Cardiac septum (tissue), 1 donor: ENCODE measurements at regions not wholly inside any gene's neighbourhood (a gene's known extent, or its start where the extent isn't known, plus 50 kb on each side); places are given as distances from the start of the nearest gene placed in this dataset.

Experiments
- DNase-seq: peaks from one replicate; pipeline ENCODE4 v3.0.0-alpha.2; 2020; ENCODE audit warnings: low spot score
- intact Hi-C: fragments of 100-400 bp; cut with DNase I; formaldehyde crosslinking; loops from one replicate; pipeline ENCODE4 v1.14.0; 2022
- donor health status: DM: no; HTN: no; CAD: no.

DNA sequence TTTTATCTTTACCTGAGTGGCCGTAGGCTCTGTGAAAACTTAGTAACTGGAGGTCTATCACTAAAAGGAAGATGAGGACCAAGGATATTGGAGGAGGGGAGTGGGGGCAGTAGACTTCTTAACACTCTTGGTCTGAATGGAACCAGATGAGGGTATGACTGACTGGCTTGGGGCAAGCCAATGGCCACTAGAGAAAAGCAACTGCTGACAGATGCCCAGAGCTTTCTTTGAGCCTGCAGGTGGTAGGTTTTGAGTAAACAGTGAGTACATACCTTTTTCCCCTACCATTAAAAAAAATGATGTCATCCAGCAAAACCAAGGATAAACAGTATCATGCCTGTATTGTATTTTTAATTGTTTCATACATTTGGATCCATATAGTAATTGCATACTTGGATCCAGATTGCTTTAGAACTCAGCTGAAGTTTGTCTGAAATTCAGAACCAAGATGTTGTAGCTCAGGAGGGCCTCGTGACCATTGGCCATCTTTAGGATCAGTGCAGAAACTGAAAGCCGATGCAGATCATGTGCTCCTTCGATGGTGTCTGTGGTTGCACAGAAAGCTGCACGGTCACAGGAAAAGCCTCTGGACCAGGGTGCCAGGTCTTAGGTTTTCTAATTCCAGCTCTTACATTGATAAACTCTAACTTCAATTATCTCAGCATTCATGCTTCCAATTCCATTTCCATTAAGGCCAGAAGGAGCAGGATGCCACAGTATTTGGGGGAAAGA lies 131.0 kb downstream of the PDGFRA start:
- DNase-seq, result no peak
- intact Hi-C loops, result no loop called here

DNA sequence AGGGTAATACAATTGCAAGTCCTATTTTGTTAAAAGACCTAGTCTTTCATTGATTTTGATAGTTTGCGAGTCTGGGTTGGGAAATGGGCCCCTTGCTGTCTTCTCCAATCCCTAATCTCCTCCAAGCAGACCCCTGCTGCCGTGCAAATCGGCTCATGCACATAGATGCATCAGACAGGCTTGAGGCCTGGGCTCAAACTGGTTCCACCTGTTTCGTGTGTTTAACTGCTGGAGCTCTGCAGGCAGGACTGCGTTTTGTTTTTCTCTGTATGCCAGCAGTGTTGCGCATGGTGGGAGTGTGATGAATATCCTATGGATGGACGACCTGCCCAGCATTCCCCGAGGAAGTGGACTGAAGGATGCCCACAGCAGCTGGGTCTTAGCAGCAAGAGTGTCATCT lies 133.9 kb downstream of the PDGFRA start:
- intact Hi-C loops, result no loop called here
- no peak for DNase-seq

DNA sequence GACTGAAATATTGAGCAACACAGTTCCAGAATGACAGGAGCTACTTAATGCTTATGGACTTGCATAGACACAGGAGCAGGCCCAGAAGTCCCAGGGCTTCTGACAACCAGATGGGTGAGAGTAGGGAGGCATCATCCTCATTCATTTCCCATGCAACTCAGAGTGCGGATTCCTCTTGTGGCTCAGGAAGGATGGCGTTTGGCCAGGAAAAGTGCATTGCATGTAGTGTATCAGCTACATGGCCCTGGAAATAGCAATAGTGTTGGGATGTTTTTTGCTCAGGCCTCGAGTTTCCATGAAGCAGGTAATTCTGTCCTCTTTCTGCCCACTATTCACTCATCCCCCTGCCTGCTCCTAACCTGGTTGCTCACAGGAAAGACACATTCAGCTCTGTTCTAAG lies 136.6 kb downstream of the PDGFRA start:
- intact Hi-C loops, result no loop called here
- DNase-seq, result no peak

DNA sequence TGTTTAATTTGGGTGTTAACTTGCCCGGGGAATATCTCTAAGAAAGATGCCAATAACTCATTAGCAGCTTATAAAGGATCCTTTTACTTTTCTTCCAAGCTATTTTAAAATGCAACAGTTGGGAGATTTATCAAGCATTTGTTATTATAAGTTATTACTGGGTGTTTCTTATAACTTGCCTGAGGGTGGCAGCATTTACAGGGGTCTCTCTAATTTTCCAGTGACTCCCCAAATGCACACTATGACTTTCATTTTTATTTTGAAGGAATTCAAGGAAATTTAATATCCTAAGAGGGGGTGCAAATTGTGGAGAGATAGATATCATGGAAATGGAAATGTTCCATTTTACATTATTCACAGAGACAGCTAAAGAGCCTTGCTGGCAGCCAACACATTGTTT lies 138.0 kb downstream of the PDGFRA start:
- DNase-seq, result no peak
- intact Hi-C loops, result no loop called here

DNA sequence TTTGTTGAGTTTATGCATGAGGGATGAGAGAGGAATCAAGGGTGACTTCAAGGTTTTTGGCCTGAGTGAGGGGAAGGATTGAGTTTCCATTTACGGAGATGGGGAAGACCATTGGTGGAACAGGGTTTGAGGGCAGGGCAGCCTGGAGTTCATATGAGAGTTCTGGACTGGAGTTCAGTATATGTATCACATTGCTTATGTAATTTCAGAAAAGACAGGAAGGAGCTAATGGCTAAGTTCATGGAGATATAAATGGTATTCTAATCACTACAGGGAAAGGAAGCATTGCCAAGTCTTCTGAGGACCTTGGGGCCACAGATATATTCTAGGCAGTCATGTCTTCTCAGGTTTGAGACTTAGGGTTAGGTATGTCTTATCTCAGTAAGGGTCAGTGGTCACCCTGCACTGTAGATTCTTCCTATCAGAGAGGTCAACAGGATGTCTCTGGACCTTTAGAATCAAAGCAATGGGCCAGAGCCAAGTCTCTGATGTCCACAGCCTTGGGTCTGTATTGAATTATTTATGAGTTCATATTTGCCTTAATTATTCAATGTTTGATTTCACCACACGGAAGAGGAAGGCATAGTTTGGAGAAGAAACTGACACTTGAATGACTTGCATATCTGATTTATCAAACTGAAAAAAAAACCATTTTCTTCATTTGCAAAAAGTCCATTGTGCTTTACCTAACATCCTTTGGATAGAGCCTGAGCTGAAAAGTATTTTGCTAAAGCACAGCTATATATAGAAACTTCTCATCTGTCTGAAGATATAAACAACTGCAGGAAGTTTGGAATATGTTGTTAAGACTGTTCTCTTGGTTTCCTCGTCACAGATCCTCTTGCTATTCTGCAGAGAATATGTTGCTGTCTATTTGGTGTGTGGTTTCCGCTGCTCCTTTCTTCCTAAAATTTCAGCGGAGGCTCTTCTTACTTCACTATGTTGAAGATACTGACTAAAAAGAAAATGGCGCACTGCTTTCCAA lies 139.5 kb downstream of the PDGFRA start:
- DNase-seq, result no peak
- intact Hi-C loops, result no loop called here

DNA sequence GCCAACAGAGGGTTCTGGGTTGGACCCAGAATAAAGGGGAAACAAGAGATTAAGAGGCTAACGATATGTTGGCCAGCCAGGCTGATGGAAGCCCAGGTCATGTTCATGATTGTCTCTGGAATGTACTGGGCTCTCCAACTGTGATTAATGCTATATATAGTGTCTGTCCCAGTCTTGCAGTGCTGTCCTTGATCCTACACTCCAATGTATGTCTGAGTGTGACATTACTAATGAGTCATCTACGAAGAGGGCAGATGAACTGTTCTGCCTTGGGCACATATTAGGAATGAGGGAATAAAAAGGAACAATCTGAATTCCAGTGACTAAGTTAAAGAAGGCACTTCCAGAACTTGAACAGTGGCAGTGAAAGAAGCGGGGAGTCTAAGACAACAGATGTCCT lies 142.1 kb downstream of the PDGFRA start:
- DNase-seq, result no peak
- intact Hi-C loops, result no loop called here

DNA sequence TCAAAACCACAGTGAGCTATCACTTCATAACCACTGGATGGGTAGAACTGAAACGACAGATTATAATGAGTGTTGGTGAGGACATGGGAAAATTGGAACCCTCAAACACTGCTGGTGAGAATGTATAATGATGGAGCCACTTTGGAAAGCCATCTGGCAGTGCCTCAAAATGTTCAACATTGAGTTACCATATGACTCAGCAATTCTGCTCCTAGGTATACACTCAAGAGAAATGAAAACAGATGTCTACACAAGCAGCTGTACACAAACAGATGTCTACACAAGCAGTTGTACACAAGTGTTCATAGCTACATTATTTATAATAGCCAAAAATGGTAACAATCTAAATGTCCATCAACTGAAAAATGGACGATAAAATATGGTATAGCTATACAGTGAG lies 143.9 kb downstream of the PDGFRA start:
- intact Hi-C loops, result no loop called here
- DNase-seq, result no peak

DNA sequence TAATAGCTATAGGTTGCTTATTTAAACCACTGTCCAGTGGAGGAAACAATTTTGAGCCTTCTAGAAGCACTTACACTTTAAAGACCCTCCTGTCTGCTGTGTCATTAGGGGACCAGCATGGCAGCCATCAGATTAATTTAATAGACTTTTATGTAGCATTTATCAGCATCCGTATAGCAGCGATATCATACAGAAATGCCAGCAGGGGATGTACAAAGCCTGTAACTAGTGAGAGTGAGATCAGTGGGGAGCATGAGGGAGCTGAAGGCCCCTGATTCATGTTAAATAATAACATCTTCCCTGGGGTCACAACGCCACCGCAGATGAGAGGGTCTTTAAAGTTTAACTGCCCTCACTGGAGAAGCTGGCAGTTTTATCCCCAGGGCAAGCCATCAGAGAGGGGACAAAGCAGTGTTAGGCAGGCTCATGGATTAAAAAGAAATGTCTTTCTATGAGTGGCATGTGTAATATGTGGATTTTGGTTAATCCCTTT lies 144.7 kb downstream of the PDGFRA start:
- no peak for DNase-seq
- intact Hi-C loops, result no loop called here

DNA sequence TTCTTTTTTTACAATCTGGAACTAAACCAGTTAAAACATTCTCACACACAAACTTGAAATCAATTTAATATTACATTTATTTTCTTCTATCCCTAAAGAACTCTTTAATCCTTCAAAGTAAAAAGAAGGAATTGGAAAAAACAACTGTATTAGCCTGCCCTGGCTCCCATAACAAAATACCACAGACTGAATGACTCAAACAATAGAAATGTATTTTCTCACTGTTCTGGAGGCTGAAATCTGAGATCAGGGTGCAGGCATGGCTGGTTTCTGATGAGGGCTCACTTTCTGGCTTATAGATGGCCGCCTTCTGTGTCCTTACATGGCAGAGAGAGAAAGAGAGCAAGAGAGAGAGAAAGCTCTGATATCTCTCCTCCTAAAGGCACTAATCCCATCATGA lies 149.4 kb downstream of the PDGFRA start:
- DNase-seq, result no peak
- intact Hi-C loops, result no loop called here

DNA sequence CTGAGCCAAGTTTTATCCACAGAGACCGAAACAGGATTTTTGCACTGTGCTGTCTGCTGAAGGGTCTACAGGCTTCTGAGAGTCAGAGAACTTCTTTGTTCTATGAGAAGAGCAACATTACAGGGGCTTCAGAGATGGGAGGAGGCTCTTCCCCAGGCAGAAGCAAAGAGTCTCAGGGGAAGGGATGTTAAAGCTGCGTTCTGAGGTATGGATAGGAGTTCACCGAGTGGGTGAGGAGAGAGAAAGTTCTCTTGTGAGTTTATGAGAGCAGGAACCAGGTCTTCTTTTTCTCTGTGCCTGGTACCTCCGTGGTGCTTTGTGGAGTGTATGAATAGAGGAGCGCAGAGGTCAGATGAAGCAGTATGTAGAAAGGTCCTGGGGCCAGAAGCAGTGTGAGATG lies 155.1 kb downstream of the PDGFRA start:
- no peak for DNase-seq
- intact Hi-C loops, result loop anchor here (2.0 to 5.0 kb wide), 2 partner anchors 48 to 57 kb away; no protein-coding TSS in a partner anchor

DNA sequence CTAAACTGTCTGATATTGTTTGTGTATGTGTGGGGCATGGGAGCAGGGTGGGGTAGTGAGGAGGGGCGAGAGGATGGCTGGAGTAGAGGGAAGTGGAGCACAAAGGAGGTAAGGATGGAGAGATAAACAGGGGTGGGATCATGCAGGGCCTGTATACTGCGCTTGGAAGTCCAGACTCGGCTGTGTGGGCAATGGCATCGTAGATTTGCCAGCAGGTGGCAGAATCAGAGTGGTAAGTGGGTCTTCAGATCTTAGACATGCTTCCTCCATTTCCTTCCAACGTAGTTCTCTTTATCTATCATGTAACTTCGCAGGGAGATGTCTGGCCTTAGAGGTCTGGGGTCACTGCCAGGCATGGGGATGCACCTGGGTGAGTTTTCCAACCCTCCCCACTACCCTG lies 155.5 kb downstream of the PDGFRA start:
- intact Hi-C loops, result loop anchor here (2.0 to 5.0 kb wide), 2 partner anchors 48 to 56 kb away; no protein-coding TSS in a partner anchor
- DNase-seq, result no peak

DNA sequence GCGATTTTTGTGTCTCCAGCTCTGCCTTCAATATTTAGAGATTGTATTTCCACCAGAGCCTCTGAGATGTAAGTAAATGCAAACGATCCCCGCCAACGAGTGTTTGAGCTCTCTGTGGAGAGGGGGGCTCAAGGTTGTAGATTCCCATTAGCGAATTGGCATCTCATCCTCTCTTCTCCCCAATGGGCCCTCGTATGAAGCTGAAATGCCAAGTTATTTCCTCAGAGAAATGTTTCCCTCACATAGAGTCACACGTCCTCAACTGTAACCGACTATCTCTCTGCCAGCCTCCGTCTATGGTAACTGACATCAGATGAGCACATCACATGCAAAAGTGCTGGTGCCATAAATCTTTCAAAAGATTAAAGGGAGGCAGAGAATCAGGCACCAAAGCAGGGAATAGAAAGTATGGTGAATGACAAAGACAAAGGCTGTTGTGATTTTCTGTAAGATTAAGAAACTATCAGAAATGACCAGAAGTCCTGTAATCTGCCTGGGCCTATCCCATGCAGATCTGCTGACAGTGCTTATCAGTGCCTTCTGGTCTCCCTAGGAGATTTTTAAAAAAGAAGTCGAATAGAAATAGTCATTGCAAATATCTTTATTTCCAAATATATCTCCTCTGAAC lies 157.1 kb downstream of the PDGFRA start:
- DNase-seq, result no peak
- intact Hi-C loops, result no loop called here

DNA sequence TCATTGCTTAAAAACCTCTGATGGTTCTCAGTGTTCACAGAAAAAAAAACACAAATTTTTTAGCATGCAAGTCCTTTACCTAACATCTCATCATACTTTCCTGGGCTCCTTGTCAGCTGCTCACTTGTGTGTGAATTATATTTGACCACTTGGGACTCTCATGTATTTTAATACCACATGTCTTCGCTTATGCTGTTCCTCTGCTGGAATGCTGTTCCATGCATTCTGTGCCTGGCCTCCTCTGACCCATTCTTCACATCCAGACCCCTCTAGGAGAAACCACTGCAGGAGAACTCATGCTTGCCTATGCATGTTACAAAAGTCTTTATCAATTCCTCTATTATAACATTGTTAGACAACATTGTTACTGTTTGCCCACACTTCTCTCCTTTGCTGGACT lies 157.6 kb downstream of the PDGFRA start:
- no peak for DNase-seq
- intact Hi-C loops, result no loop called here

DNA sequence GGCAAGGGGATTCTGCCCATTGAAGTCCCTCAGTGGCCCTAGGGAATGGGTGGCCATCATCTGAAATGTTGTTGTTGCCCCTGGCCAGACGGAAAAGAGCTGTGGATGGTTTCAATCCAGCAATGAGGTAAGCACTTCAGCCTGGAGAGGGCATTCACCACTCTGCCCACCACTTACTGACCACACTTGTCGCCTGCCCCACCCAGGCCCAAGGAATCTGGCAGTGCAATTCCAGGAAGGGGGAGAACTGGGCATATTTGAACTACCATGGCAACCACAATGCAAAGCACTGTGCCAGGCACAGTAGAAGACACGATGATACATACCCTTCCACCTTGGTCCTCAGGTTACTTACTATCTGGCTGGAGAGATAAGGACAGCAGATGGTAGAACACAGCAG lies 161.6 kb downstream of the PDGFRA start:
- DNase-seq, result no peak
- intact Hi-C loops, result no loop called here

DNA sequence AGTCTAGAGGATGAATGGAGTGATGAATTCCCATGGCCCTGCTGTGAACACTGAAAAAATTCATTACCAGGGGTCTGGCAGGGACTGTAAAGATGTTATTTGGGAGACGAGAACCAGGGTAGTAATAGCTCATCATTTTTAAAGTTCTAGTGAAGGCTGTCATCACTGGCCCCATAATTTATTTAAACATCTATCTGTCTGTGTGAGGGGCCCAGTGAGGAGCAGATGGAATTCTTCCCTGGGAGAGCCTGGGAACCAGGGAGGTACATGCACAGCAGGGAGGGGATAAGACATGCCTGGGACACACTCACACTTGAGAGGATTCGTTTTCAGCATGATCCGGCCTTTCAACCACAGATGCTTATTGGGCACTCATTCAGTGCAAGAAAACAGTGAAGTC lies 162.0 kb downstream of the PDGFRA start:
- no peak for DNase-seq
- intact Hi-C loops, result no loop called here

DNA sequence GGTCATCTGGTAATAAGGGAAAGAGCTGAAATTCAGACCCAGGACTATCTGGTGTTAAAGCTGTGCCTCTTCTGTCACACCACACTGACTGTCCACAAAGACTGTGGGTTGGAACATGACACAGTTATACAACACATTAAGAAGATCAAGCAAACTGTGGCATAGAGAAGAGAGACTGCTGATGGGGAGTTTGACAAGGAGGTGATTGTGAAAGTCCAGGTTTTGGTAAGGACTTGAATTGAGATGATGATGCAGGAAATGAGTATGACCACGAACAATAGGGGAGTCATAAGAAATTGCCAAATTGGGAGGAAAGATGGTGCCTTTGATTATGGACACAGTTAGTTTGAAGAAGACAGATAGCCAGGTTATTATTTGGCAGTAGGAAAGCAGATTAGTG lies 163.4 kb downstream of the PDGFRA start:
- no peak for DNase-seq
- intact Hi-C loops, result no loop called here

DNA sequence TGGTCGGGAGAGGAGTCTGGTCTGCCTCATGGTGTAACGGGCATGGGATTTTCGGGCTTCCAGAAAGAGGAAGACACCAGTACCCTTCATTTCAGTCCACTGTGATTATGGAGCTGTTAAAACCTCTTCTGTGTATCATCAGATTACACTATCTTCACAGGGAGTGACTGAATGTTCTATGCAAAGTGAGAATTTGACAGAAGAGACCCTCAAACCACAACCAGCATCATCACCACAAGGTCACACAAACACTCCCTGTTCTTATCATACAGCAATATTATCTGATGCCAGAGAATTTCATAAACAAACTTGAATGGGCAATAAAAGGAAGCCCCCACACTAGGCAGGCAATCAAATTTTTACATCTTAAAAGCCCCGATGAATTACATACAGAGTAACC lies 164.2 kb downstream of the PDGFRA start:
- intact Hi-C loops, result no loop called here

DNA sequence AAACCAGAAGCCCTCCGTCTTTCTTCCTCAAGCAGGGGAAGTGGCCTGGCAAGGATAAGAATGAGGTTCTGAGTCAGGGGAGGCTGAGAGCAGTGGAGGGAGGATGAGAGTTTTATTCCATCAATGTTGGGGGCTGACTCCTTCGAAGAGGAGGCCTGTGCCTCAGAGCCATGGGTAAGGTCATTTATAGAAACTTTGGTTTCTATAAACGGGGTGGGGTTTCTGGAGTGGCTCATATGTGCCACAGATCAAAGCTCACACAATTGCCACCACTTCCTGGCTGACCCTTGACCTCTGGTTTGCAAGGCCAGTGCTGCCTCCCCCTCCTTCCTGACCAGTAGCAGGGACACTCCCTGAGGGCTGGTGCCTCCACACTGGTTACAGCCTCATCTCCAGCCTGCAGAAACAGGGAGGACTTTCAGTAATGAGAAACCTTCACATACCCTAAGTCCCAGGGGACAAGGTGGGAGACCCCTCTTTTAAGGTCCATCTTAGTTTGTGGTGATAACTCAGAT lies 166.0 kb downstream of the PDGFRA start:
- no peak for DNase-seq
- intact Hi-C loops, result no loop called here

More for the DNA sequence above, 164.2 kb downstream of the PDGFRA start:
- DNase-seq, result no peak

DNA sequence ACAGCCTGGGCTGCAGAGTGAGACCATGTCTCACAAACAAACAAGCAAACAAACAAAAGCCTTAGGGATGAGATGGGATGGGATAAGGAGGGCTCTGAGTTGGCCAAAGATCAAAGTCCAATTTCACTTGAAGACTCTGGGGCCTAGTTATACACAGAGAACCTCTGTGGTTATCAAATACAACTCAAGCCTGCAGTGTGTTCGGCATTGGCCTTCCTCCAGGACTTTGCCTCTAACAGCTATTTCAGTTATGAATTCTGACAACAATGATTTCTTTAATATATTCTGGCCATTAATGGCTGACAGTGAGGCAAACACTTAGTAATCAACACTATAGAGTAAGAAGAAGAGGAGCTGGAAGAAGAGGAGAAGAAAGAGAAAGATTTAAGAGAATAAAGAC lies 171.1 kb downstream of the PDGFRA start:
- intact Hi-C loops, result no loop called here
- no peak for DNase-seq

DNA sequence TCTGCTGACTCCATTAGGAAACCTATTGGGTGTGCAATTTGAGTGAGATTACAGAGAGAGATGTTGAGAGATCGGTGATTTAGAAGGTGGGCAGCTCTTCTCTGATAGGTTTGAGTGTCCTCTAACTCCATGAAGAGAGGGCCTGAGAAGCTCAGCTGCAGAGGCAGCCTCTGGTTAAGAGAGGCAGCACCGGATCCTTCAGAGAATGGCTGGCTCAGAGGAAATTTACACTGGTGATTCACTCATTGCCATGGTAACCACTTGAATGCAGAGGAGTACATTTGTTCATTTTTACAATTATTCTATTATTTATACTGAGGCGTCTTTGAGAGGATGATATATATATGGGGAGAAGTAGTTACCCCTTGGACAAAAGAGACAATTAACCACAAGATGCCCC lies 171.7 kb downstream of the PDGFRA start:
- intact Hi-C loops, result no loop called here
- no peak for DNase-seq
